ENCODE measurements at regions not wholly inside any gene's neighbourhood (a gene's known extent, or its start where the extent isn't known, plus 50 kb on each side); places are given as distances from the start of the nearest gene placed in this dataset.

GRCh38 chr9:28730111-28730510, 1156.8 kb upstream of the C9orf72 start (continued):
- TF ChIP-seq ZNF57 (CRISPR knock-in tag; IDR thresholded peaks at IDR 0.05) = no peak
- TF ChIP-seq RAD51 (IDR thresholded peaks at IDR 0.05; ENCODE audit: borderline replicate concordance, low read depth) = no peak
- TF ChIP-seq RBM25 (IDR thresholded peaks at IDR 0.05; ENCODE audit: low read depth, low read length, severe bottlenecking) = no peak
- TF ChIP-seq NR4A1 (CRISPR knock-in tag; IDR thresholded peaks at IDR 0.05) = no peak
- TF ChIP-seq NR4A1 (tag; IDR thresholded peaks at IDR 0.05) = no peak
- TF ChIP-seq SFPQ (IDR thresholded peaks at IDR 0.05; ENCODE audit: low read depth, low read length) = no peak
- no peak for TF ChIP-seq HNRNPLL (IDR thresholded peaks at IDR 0.05; ENCODE audit: low read depth, low read length, poor library complexity, severe bottlenecking)
- TF ChIP-seq NCOA1 (IDR thresholded peaks at IDR 0.05; ENCODE audit: low read depth) = no peak
- no peak for TF ChIP-seq ATF7 (IDR thresholded peaks at IDR 0.05)
- TF ChIP-seq MEF2A (IDR thresholded peaks at IDR 0.05; ENCODE audit: control insufficient read depth, low read depth, low read length) = no peak
- no peak for TF ChIP-seq ZBTB33 (CRISPR knock-in tag; IDR thresholded peaks at IDR 0.05)
- no peak for TF ChIP-seq ZNF232 (CRISPR knock-in tag; IDR thresholded peaks at IDR 0.05)

Data from K562 (cell line).